ENCODE measurements at regions not wholly inside any gene's neighbourhood (a gene's known extent, or its start where the extent isn't known, plus 50 kb on each side); places are given as distances from the start of the nearest gene placed in this dataset.

DNA sequence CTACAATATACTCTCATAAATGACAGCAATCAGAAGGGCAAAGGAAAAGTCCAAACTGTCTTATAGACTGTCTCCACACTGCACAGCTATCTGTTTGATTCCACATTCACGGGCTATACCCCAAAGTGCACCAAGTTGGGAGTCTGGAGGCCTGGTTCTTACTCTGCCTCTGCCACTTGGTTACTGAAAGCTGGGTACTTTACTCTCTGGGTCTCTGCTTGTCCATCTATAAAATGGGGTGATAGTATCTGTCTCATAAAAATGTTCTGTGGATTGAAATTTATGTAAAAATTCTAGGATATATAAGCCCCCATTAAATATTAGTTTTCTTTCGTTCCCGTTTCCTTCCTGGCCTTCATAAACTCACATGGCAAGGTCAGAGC lies 86.5 kb downstream of the CD164 start:
- Histone ChIP-seq H3K36me3 (no peaks in the 10 kb centered on the region), H3K4me1 (ENCODE audit: low read depth) (peaks cover 49% of the 10 kb centered on the region), H3K27ac (no peak overlapping the region), H3K27me3 (no peaks in the 10 kb centered on the region), H3K4me3 (no peak overlapping the region), H3K9me3 (ENCODE audit: low read depth) (no peaks in the 10 kb centered on the region)
- no peak for DNase-seq (ENCODE audit: low read depth in 1 of 2, low spot score in 1 of 2)
- TF ChIP-seq, protein P1, sequence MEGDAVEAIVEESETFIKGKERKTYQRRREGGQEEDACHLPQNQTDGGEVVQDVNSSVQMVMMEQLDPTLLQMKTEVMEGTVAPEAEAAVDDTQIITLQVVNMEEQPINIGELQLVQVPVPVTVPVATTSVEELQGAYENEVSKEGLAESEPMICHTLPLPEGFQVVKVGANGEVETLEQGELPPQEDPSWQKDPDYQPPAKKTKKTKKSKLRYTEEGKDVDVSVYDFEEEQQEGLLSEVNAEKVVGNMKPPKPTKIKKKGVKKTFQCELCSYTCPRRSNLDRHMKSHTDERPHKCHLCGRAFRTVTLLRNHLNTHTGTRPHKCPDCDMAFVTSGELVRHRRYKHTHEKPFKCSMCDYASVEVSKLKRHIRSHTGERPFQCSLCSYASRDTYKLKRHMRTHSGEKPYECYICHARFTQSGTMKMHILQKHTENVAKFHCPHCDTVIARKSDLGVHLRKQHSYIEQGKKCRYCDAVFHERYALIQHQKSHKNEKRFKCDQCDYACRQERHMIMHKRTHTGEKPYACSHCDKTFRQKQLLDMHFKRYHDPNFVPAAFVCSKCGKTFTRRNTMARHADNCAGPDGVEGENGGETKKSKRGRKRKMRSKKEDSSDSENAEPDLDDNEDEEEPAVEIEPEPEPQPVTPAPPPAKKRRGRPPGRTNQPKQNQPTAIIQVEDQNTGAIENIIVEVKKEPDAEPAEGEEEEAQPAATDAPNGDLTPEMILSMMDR (IDR thresholded peaks at IDR 0.05; ENCODE audit: low read depth, low read length) = no peak

GRCh38 chr6:109295109-109295773 lies 87.0 kb downstream of the CD164 start:
- no peak for DNase-seq (ENCODE audit: low read depth in 1 of 2, low spot score in 1 of 2)
- Histone ChIP-seq H3K4me3 (no peak overlapping the region), H3K27ac (no peak overlapping the region), H3K36me3 (no peaks in the 10 kb centered on the region), H3K27me3 (no peaks in the 10 kb centered on the region), H3K9me3 (ENCODE audit: low read depth) (no peaks in the 10 kb centered on the region), H3K4me1 (ENCODE audit: low read depth) (peaks cover 46% of the 10 kb centered on the region)
- TF ChIP-seq, protein P1 (IDR thresholded peaks at IDR 0.05; ENCODE audit: low read depth, low read length) = no peak

DNA sequence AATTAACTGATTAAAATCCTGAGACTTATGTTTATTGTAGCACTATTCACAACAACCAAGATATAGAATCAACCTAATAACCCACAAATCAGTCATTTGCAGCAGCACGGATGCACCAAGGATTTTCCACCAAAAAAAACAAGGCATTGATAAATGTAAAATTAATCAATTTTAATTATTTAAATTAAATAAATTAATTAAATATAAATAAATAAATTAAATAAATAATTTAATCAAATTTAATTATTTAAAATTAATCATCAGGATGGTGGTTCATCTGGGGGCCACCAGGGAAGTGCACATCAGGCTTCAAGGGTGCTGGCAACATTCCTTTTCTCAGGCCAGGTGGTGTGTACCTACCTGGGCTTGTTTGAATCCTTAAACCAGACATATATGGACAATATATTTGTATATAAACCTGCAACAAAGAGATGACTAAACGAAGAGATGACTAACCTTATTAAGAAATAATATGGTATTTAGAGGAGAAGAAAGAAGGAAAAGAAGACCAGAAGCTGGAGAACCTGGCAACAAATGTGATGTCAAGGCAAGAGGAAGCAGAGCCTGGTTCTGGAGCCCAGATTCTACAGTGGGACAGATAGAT lies 89.2 kb downstream of the CD164 start:
- Histone ChIP-seq H3K27ac (no peak overlapping the region), H3K27me3 (no peaks in the 10 kb centered on the region), H3K4me1 (ENCODE audit: low read depth) (peaks cover 25% of the 10 kb centered on the region), H3K4me3 (no peak overlapping the region), H3K36me3 (no peaks in the 10 kb centered on the region), H3K9me3 (ENCODE audit: low read depth) (no peaks in the 10 kb centered on the region)
- DNase-seq (ENCODE audit: low read depth in 1 of 2, low spot score in 1 of 2) = no peak
- TF ChIP-seq, protein P1 (IDR thresholded peaks at IDR 0.05; ENCODE audit: low read depth, low read length) = no peak

DNA sequence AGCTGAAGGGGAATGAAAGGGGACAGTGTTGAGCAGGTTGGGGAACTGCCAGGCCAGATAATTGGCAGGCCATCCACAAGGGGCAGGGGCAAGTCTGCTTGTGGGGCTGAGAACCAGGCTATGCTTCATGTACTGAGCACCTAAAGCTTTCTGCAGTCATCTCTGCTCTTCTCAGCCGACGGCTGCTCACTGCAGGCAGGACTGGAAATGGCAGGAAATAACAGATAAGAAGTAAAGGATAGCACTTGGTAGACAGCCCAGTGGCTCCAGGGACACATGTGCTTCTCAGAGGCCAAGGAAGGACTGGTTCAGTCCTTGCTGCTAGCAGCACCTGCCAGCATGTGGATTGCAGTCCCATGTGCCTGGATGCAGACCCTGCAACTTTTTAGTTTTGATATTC lies 89.8 kb downstream of the CD164 start:
- Histone ChIP-seq H3K4me1 (ENCODE audit: low read depth) (peaks cover 19% of the 10 kb centered on the region), H3K4me3 (no peak overlapping the region), H3K27ac (no peak overlapping the region), H3K9me3 (ENCODE audit: low read depth) (no peaks in the 10 kb centered on the region), H3K27me3 (no peaks in the 10 kb centered on the region), H3K36me3 (no peaks in the 10 kb centered on the region)
- DNase-seq (ENCODE audit: low read depth in 1 of 2, low spot score in 1 of 2) = peak in 1 of 2 donors; percentile 10
- TF ChIP-seq, protein P1 (IDR thresholded peaks at IDR 0.05; ENCODE audit: low read depth, low read length) = no peak

GRCh38 chr6:109291902-109292301 lies 90.4 kb downstream of the CD164 start:
- no peak for DNase-seq (ENCODE audit: low read depth in 1 of 2, low spot score in 1 of 2)
- Histone ChIP-seq H3K27me3 (no peaks in the 10 kb centered on the region), H3K27ac (no peak overlapping the region), H3K4me3 (no peak overlapping the region), H3K9me3 (ENCODE audit: low read depth) (no peaks in the 10 kb centered on the region), H3K36me3 (no peaks in the 10 kb centered on the region), H3K4me1 (ENCODE audit: low read depth) (peaks cover 14% of the 10 kb centered on the region)
- TF ChIP-seq, protein P1 (IDR thresholded peaks at IDR 0.05; ENCODE audit: low read depth, low read length) = no peak

Data from cardiac muscle cell (in vitro differentiated cells and primary cell).